HuH-7.5 (cell line): ENCODE measurements at regions not wholly inside any gene's neighbourhood (a gene's known extent, or its start where the extent isn't known, plus 50 kb on each side); places are given as distances from the start of the nearest gene placed in this dataset.
"Not testable (repeated sequence)": the region's sequence is repeated elsewhere in the genome, so short reads cannot be mapped to it uniquely, and the experiment has no call there.

Experiments used
- DNase-seq: peaks from one replicate; pipeline ENCODE4 v3.0.0; 2011; ENCODE audit warnings: low spot score

- DNase-seq = no peak
Observed at GRCh38 chr3:176328666-176329065, 868.6 kb downstream of the TBL1XR1 start.

GRCh38 chr3:176328198-176328597 lies 869.1 kb downstream of the TBL1XR1 start:
- no peak for DNase-seq

GRCh38 chr3:176326894-176327490 lies 870.3 kb downstream of the TBL1XR1 start:
- not testable (repeated sequence) for DNase-seq

GRCh38 chr3:176321532-176321931 lies 875.8 kb downstream of the TBL1XR1 start:
- not testable (repeated sequence) for DNase-seq

- DNase-seq = no peak
Observed at GRCh38 chr3:176321099-176321498, 876.2 kb downstream of the TBL1XR1 start.

GRCh38 chr3:176313426-176313825 lies 883.9 kb downstream of the TBL1XR1 start:
- no peak for DNase-seq

GRCh38 chr3:176310641-176311040 lies 886.6 kb downstream of the TBL1XR1 start:
- DNase-seq = no peak

GRCh38 chr3:176302271-176302670 lies 895.0 kb downstream of the TBL1XR1 start:
- no peak for DNase-seq

- no peak for DNase-seq
Observed at GRCh38 chr3:176296066-176296597, 901.1 kb downstream of the TBL1XR1 start.

- DNase-seq = no peak
Observed at GRCh38 chr3:176293276-176293675, 904.0 kb downstream of the TBL1XR1 start.

- no peak for DNase-seq
Observed at GRCh38 chr3:176286476-176287085, 910.7 kb downstream of the TBL1XR1 start.

GRCh38 chr3:176275538-176275937 lies 921.7 kb downstream of the TBL1XR1 start:
- no peak for DNase-seq

GRCh38 chr3:176275113-176275512 lies 922.2 kb downstream of the TBL1XR1 start:
- no peak for DNase-seq

GRCh38 chr3:176274161-176274560 lies 923.1 kb downstream of the TBL1XR1 start:
- DNase-seq = no peak

GRCh38 chr3:176262071-176262470 lies 935.2 kb downstream of the TBL1XR1 start:
- DNase-seq = no peak

- no peak for DNase-seq
Observed at GRCh38 chr3:176247191-176247590, 950.1 kb downstream of the TBL1XR1 start.

- DNase-seq = no peak
Observed at GRCh38 chr3:176219970-176220369, 977.3 kb downstream of the TBL1XR1 start.

GRCh38 chr3:176214758-176215157 lies 982.5 kb downstream of the TBL1XR1 start:
- DNase-seq = no peak

GRCh38 chr3:176213314-176213713 lies 984.0 kb downstream of the TBL1XR1 start:
- DNase-seq = not testable (repeated sequence)

GRCh38 chr3:176208915-176209314 lies 988.4 kb downstream of the TBL1XR1 start:
- no peak for DNase-seq

- DNase-seq = no peak
Observed at GRCh38 chr3:176208283-176208682, 989.0 kb downstream of the TBL1XR1 start.

- DNase-seq = no peak
Observed at GRCh38 chr3:176206809-176207208, 990.5 kb downstream of the TBL1XR1 start.

- DNase-seq = no peak
Observed at GRCh38 chr3:176202652-176203051, 994.6 kb downstream of the TBL1XR1 start.
